ENCODE measurements at regions not wholly inside any gene's neighbourhood (a gene's known extent, or its start where the extent isn't known, plus 50 kb on each side); places are given as distances from the start of the nearest gene placed in this dataset.

- H4K20me1 ChIP-seq (ENCODE audit: low read depth): no peaks in the 10 kb centered on the region
- no peaks in the 10 kb centered on the region for H3K27me3 ChIP-seq
- Mint-ChIP-seq H3K4me3 (no peak overlapping the region), H3K27ac (no peak overlapping the region), H3K9me3 (peaks cover 15% of the 10 kb centered on the region), H3K27me3 (ENCODE audit: insufficient read depth, low read depth) (no peaks in the 10 kb centered on the region), H3K4me1 (no peaks in the 10 kb centered on the region), H3K36me3 (no peaks in the 10 kb centered on the region)
- H3F3A ChIP-seq (ENCODE audit: low read depth): no peaks in the 10 kb centered on the region
- H3K4me2 ChIP-seq: no peak overlapping the region
- H3K4me1 ChIP-seq: no peaks in the 10 kb centered on the region
- no peak overlapping the region for H3K27ac ChIP-seq
- H3K4me3 ChIP-seq: no peak overlapping the region
- no peak for DNase-seq (ENCODE audit: low spot score)
- no peak overlapping the region for H2AFZ ChIP-seq (replicated peaks)
- H3K9ac ChIP-seq: no peak overlapping the region
- TF ChIP-seq EZH2phosphoT487 (IDR thresholded peaks at IDR 0.05): no peak
- TF ChIP-seq CTCF (IDR thresholded peaks at IDR 0.05): no peak
- TF ChIP-seq EZH2 (IDR thresholded peaks at IDR 0.05): no peak
- H3K9me3 ChIP-seq (ENCODE audit: low read depth): no peaks in the 10 kb centered on the region
- no peaks in the 10 kb centered on the region for H3K79me2 ChIP-seq (ENCODE audit: low read depth)
- no peaks in the 10 kb centered on the region for H3K36me3 ChIP-seq
Measured at GRCh38 chr1:239478069-239478468, 91.7 kb downstream of the CHRM3 start.

- Histone ChIP-seq H3K27ac (no peak overlapping the region), H3K27me3 (no peaks in the 10 kb centered on the region), H3K36me3 (no peaks in the 10 kb centered on the region), H3K4me3 (no peak overlapping the region), H3K79me2 (ENCODE audit: low read depth) (no peaks in the 10 kb centered on the region), H3F3A (ENCODE audit: low read depth) (no peaks in the 10 kb centered on the region), H3K9me3 (ENCODE audit: low read depth) (no peaks in the 10 kb centered on the region), H3K9ac (no peak overlapping the region), H3K4me1 (no peaks in the 10 kb centered on the region), H3K4me2 (no peak overlapping the region), H2AFZ (replicated peaks) (no peak overlapping the region), H4K20me1 (ENCODE audit: low read depth) (no peaks in the 10 kb centered on the region)
- no peak for TF ChIP-seq CTCF (IDR thresholded peaks at IDR 0.05)
- no peak for TF ChIP-seq EZH2phosphoT487 (IDR thresholded peaks at IDR 0.05)
- no peak for TF ChIP-seq EZH2 (IDR thresholded peaks at IDR 0.05)
- Mint-ChIP-seq H3K4me3 (no peak overlapping the region), H3K27ac (no peak overlapping the region), H3K9me3 (peaks cover 14% of the 10 kb centered on the region), H3K36me3 (no peaks in the 10 kb centered on the region), H3K4me1 (no peaks in the 10 kb centered on the region), H3K27me3 (ENCODE audit: insufficient read depth, low read depth) (no peaks in the 10 kb centered on the region)
- DNase-seq (ENCODE audit: low spot score): no peak
Measured at GRCh38 chr1:239483391-239483790, 97.0 kb downstream of the CHRM3 start.

- Histone ChIP-seq H3K9ac (no peak overlapping the region), H3K27me3 (no peaks in the 10 kb centered on the region), H3K27ac (no peak overlapping the region), H3K36me3 (no peaks in the 10 kb centered on the region), H3K4me1 (no peaks in the 10 kb centered on the region), H4K20me1 (ENCODE audit: low read depth) (no peaks in the 10 kb centered on the region), H3K4me2 (no peak overlapping the region), H3K79me2 (ENCODE audit: low read depth) (no peaks in the 10 kb centered on the region), H3K9me3 (ENCODE audit: low read depth) (no peaks in the 10 kb centered on the region), H2AFZ (replicated peaks) (no peak overlapping the region), H3K4me3 (no peak overlapping the region), H3F3A (ENCODE audit: low read depth) (no peaks in the 10 kb centered on the region)
- no peaks in the 10 kb centered on the region for H3K4me1 Mint-ChIP-seq
- H3K36me3 Mint-ChIP-seq: no peaks in the 10 kb centered on the region
- H3K27me3 Mint-ChIP-seq (ENCODE audit: insufficient read depth, low read depth): no peaks in the 10 kb centered on the region
- no peak overlapping the region for H3K4me3 Mint-ChIP-seq
- TF ChIP-seq EZH2 (IDR thresholded peaks at IDR 0.05) (no peak), CTCF (IDR thresholded peaks at IDR 0.05) (no peak), EZH2phosphoT487 (IDR thresholded peaks at IDR 0.05) (no peak)
- H3K9me3 Mint-ChIP-seq: peaks cover 7% of the 10 kb centered on the region
- H3K27ac Mint-ChIP-seq: no peak overlapping the region
- no peak for DNase-seq (ENCODE audit: low spot score)
Measured at GRCh38 chr1:239493811-239494414, 107.5 kb downstream of the CHRM3 start.
